Activated T-cell treated with anti-CD3 and anti-CD28 coated beads, Interleukin-2, amount 50 U/mL, for 24 hours (primary cell): ENCODE measurements at regions not wholly inside any gene's neighbourhood (a gene's known extent, or its start where the extent isn't known, plus 50 kb on each side); places are given as distances from the start of the nearest gene placed in this dataset.
"Not testable (repeated sequence)": the region's sequence is repeated elsewhere in the genome, so short reads cannot be mapped to it uniquely, and the experiment has no call there.

Experiments used
- DNase-seq: peaks from one replicate; pipeline ENCODE4 v3.0.0-alpha.2; 2020
- H3K27ac Mint-ChIP-seq: 2 replicates; pipeline ENCODE4 v1.8.0; 2020; ENCODE audit warnings: mild to moderate bottlenecking, mixed read lengths
- H3K27me3 Mint-ChIP-seq: 2 replicates; pipeline ENCODE4 v1.8.0; 2020; ENCODE audit warnings: mixed read lengths
- H3K36me3 Mint-ChIP-seq: 2 replicates; pipeline ENCODE4 v1.8.0; 2020; ENCODE audit warnings: low read depth, mixed read lengths
- H3K4me1 Mint-ChIP-seq: 2 replicates; pipeline ENCODE4 v1.8.0; 2020; ENCODE audit warnings: low read depth, mixed read lengths
- H3K4me3 Mint-ChIP-seq: 2 replicates; pipeline ENCODE4 v1.8.0; 2020; ENCODE audit warnings: mild to moderate bottlenecking, moderate library complexity, mixed read lengths
- H3K9me3 Mint-ChIP-seq: 2 replicates; pipeline ENCODE4 v1.8.0; 2020; ENCODE audit warnings: mixed read lengths

DNA sequence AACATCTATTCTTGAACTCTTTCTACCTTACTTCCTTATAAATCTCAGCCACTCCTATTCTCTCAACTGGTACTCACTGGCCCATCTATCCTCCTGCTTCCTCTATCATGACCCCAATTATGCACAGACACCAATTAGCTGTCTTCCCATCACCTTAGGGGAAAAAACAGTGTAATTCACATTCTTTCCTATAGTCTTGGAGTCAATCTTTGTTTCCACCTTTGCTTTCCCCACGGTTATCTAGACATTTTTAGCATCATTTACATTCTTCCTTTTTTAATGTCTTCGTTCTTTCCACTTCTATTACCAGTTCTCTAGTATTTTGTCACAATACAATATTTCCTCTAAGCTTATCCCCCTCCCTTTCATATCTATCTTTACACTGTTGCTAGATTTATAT is 449.4 kb downstream of the TMEM38B start:
- Mint-ChIP-seq H3K4me3 (no peak overlapping the region), H3K27ac (no peak overlapping the region), H3K36me3 (no peaks in the 10 kb centered on the region), H3K4me1 (no peaks in the 10 kb centered on the region), H3K27me3 (no peaks in the 10 kb centered on the region), H3K9me3 (peaks cover 10% of the 10 kb centered on the region)
- DNase-seq = no peak

DNA sequence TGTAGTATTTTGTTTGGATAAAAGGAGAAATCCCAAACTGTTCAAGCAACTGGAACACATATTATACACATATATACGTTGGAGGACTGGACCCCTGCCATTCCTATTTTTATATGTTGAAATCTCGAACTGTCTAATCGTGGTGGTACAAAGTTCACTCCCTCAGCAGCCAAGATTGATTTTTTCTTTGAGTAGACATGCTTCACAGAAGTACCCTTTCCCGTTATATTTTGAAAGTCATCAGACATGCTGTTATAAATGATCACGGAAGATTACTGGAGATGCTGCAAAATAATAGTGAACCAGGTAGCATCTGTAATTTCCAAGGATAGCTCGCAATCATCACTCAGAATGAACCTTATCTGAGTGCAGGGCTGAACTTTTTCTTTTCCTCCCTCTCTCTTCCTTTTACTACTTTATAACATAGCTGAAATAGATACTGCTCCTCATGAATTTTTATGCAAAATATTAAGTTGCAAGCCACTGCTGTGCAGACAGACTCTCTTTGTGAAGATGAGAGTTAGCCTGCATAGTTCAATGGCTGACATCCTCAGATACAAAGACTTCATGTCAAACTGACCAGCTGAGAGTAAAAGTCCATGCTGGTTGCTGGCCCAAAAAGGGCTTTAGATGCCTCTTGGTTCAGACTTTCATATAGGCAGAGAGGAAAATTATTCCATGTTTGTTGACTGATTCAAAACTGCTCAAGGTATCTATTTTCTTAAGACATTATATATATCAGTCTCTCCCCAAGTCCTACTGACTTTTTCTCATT is 451.9 kb downstream of the TMEM38B start:
- H3K27me3 Mint-ChIP-seq = no peaks in the 10 kb centered on the region

DNA sequence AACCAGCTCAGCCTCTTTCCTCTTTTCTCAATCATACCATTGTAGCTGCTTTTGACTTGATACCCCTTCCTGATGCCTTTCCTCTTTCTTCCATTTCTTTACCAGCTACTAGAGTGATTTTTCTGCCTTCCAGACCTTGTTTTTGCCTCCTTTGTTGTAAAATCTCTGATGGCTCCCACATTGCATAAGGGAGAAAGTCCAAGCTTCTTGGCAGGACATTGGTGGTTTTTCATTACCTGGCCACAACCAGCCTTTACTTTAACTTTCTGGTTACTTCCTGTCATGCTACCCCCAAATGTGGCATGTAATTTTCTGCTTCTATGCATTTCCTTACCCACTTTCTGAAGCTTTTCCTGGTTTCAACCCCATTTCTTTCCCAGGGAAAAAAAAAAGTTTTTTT is 452.5 kb downstream of the TMEM38B start:
- Mint-ChIP-seq H3K36me3 (no peaks in the 10 kb centered on the region), H3K27ac (no peak overlapping the region), H3K27me3 (no peaks in the 10 kb centered on the region), H3K9me3 (peaks cover 8% of the 10 kb centered on the region), H3K4me3 (no peak overlapping the region), H3K4me1 (no peaks in the 10 kb centered on the region)
- DNase-seq = no peak

More for the DNA sequence above, 451.9 kb downstream of the TMEM38B start:
- no peaks in the 10 kb centered on the region for H3K36me3 Mint-ChIP-seq
- H3K27ac Mint-ChIP-seq = no peak overlapping the region
- H3K4me1 Mint-ChIP-seq = no peaks in the 10 kb centered on the region
- H3K9me3 Mint-ChIP-seq = peaks cover 8% of the 10 kb centered on the region
- no peak for DNase-seq
- no peak overlapping the region for H3K4me3 Mint-ChIP-seq

DNA sequence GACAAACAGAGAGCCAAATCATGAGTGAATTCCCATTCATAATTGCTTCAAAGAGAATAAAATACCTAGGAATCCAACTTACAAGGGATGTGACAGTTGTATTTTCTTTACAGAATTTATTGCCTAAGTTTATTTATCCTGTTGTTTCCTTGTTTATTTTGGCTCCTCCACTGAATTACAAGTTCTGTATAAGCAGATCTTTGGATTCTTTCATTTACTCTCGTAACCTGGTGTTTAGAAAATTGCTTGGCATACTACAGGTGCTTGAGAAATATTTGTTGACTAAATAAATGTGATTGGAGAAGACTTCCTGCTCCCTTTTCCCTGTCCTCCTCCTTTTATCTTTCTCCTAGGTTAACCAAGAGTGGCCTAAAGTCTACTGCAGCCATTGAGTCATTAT is 455.6 kb downstream of the TMEM38B start:
- no peaks in the 10 kb centered on the region for H3K36me3 Mint-ChIP-seq
- DNase-seq = no peak
- H3K27me3 Mint-ChIP-seq = no peaks in the 10 kb centered on the region
- H3K4me3 Mint-ChIP-seq = no peak overlapping the region
- H3K9me3 Mint-ChIP-seq = peaks cover 2% of the 10 kb centered on the region
- H3K27ac Mint-ChIP-seq = no peak overlapping the region
- H3K4me1 Mint-ChIP-seq = no peaks in the 10 kb centered on the region

GRCh38 chr9:106156465-106156864 is 462.1 kb downstream of the TMEM38B start:
- Mint-ChIP-seq H3K4me3 (no peak overlapping the region), H3K36me3 (no peaks in the 10 kb centered on the region), H3K27ac (no peak overlapping the region), H3K9me3 (peaks cover 9% of the 10 kb centered on the region), H3K4me1 (no peaks in the 10 kb centered on the region), H3K27me3 (no peaks in the 10 kb centered on the region)
- DNase-seq = no peak

DNA sequence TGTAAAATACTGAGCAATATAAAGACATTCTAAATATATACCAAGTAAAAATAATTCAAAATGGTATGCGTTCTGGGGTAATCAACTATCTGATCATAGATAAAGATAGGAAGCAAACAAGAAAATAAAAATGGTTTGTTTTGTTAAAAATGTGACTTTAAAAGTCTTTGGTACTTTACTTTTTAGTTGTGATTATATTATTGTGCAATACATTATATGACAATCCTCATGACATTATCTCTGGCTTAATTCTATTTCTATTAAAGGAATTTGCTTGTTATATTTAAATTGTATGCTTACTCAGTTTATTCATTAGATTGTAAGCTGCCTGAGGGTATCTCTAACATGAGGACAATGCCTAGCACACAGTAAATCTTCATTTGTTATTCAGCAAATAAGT is 477.9 kb downstream of the TMEM38B start:
- DNase-seq = no peak
- H3K9me3 Mint-ChIP-seq = peaks cover 6% of the 10 kb centered on the region
- H3K4me3 Mint-ChIP-seq = no peak overlapping the region
- no peak overlapping the region for H3K27ac Mint-ChIP-seq
- no peaks in the 10 kb centered on the region for H3K27me3 Mint-ChIP-seq
- no peaks in the 10 kb centered on the region for H3K36me3 Mint-ChIP-seq
- H3K4me1 Mint-ChIP-seq = no peaks in the 10 kb centered on the region

DNA sequence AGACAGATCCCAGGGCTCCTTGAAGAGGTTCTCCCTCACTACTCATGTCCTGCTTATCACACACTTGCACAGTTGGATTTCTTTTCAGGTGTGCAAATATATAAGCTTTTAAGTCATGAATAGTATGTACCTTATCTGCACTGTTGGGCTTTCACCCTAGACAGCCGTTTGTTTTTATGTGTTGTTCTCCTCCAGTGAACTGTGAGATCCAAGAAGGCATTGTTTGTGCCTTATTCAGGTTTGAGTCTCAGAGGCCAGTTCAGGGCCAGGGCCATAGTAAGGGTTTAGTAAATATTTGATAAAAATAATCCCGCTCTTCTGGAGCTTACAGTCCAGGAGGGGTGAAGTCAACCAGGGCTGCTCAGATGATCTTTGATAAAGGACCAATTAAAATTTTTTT is 480.0 kb downstream of the TMEM38B start:
- H3K27ac Mint-ChIP-seq = no peak overlapping the region
- no peaks in the 10 kb centered on the region for H3K36me3 Mint-ChIP-seq
- no peak overlapping the region for H3K4me3 Mint-ChIP-seq
- DNase-seq = no peak
- H3K27me3 Mint-ChIP-seq = no peaks in the 10 kb centered on the region
- H3K4me1 Mint-ChIP-seq = no peaks in the 10 kb centered on the region
- H3K9me3 Mint-ChIP-seq = peaks cover 6% of the 10 kb centered on the region

DNA sequence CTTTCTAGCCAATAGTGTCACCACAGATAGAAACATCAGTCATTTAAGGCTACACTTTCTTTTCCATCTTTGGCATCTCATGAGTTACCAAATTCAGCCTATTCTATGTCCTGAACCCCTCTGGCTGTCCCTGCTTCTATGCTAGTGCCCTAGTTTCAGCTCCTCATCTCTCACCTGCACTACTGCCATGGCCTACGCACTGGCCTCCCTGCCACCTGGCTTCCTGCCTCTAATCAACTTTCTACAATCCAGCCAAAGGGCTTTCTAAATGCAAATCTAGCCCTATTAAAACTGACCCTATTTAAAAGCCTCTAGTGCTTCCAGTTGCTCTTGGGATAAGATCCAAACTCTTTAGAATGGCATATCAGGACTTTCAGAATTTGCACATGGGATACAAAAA is 482.9 kb downstream of the TMEM38B start:
- no peak overlapping the region for H3K27ac Mint-ChIP-seq
- peaks cover 3% of the 10 kb centered on the region for H3K9me3 Mint-ChIP-seq
- no peaks in the 10 kb centered on the region for H3K27me3 Mint-ChIP-seq
- H3K36me3 Mint-ChIP-seq = no peaks in the 10 kb centered on the region
- no peak overlapping the region for H3K4me3 Mint-ChIP-seq
- DNase-seq = no peak
- no peaks in the 10 kb centered on the region for H3K4me1 Mint-ChIP-seq

DNA sequence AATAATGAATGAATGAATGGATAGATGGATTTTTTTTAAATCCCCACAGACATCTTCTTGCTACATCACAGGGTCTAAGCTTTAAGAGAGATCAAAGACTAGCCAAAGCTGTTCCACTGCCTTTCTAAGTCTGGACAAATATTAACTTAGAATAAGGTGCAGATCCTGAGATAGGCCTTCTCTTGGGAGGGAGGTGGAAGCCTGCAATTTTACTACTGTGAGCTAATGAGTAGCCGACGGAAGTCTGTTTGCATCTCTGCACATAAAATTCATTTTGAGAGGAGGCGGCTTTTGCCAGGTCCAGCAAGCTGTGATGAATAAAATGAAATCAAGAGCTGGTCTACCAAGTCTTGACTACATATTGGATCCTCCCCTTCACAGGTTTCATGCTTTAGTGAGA is 484.9 kb downstream of the TMEM38B start:
- Mint-ChIP-seq H3K27me3 (no peaks in the 10 kb centered on the region), H3K36me3 (no peaks in the 10 kb centered on the region), H3K4me3 (no peak overlapping the region), H3K9me3 (no peaks in the 10 kb centered on the region), H3K4me1 (no peaks in the 10 kb centered on the region), H3K27ac (no peak overlapping the region)
- no peak for DNase-seq

- not testable (repeated sequence) for H3K27ac Mint-ChIP-seq, H3K27me3 Mint-ChIP-seq, H3K4me1 Mint-ChIP-seq, DNase-seq, H3K36me3 Mint-ChIP-seq, H3K4me3 Mint-ChIP-seq
- peaks cover 31% of the 10 kb centered on the region for H3K9me3 Mint-ChIP-seq
Measured at GRCh38 chr9:106203815-106204516, 509.6 kb downstream of the TMEM38B start.

DNA sequence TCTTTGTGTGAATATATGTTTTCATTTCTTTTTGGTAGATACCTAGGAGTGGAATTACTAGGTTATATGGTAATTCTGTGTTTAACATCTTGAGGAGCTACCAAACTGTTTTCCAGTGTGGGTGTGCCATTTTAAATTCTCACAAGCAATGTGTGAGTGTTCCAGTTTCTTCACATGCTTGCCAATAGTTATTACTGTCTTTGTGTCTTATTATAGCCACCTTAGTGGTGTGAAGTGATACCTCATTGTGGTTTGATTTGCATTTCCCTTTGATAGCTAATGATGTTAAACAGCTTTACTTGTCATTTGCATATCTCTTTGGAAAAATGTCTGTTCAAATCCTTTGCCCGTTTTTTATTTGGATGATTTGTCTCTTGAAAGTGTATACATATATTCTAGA is 513.0 kb downstream of the TMEM38B start:
- Mint-ChIP-seq H3K27ac (no peak overlapping the region), H3K9me3 (peaks cover 26% of the 10 kb centered on the region), H3K4me3 (no peak overlapping the region), H3K27me3 (no peaks in the 10 kb centered on the region), H3K36me3 (no peaks in the 10 kb centered on the region), H3K4me1 (no peaks in the 10 kb centered on the region)
- DNase-seq = no peak

GRCh38 chr9:106218427-106218826 is 524.1 kb downstream of the TMEM38B start:
- H3K9me3 Mint-ChIP-seq = peaks cover 11% of the 10 kb centered on the region
- no peak overlapping the region for H3K4me3 Mint-ChIP-seq
- H3K4me1 Mint-ChIP-seq = no peaks in the 10 kb centered on the region
- H3K27ac Mint-ChIP-seq = no peak overlapping the region
- H3K36me3 Mint-ChIP-seq = no peaks in the 10 kb centered on the region
- no peak for DNase-seq
- H3K27me3 Mint-ChIP-seq = no peaks in the 10 kb centered on the region

GRCh38 chr9:106218854-106219253 is 524.5 kb downstream of the TMEM38B start:
- Mint-ChIP-seq H3K36me3 (no peaks in the 10 kb centered on the region), H3K9me3 (peaks cover 9% of the 10 kb centered on the region), H3K4me1 (no peaks in the 10 kb centered on the region), H3K27ac (no peak overlapping the region), H3K4me3 (no peak overlapping the region), H3K27me3 (no peaks in the 10 kb centered on the region)
- no peak for DNase-seq

DNA sequence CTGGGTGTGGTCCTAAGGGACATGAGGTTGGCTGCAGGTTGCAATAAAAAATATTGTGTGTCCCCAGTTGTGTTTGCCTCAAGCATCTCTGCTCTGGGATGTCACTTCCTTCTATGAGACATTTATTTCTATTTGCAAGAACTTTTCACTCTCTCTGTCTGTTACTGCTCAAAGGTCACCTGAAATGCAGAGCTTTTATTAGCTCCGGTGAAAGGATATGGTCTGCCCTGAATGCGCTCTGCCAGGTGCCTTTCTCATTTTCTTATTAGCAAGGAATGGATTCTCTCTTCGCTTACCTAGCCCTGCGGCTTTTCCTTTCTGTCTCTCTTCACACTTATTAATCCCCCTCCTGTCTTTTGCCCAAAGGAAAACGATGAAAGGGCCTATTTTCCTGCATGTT is 526.1 kb downstream of the TMEM38B start:
- Mint-ChIP-seq H3K27me3 (no peaks in the 10 kb centered on the region), H3K36me3 (no peaks in the 10 kb centered on the region), H3K4me1 (no peaks in the 10 kb centered on the region), H3K4me3 (no peak overlapping the region), H3K9me3 (peaks cover 15% of the 10 kb centered on the region), H3K27ac (no peak overlapping the region)
- no peak for DNase-seq

GRCh38 chr9:106228861-106229260 is 534.5 kb downstream of the TMEM38B start:
- DNase-seq = no peak
- Mint-ChIP-seq H3K27ac (no peak overlapping the region), H3K9me3 (peaks cover 22% of the 10 kb centered on the region), H3K4me1 (no peaks in the 10 kb centered on the region), H3K27me3 (no peaks in the 10 kb centered on the region), H3K4me3 (no peak overlapping the region), H3K36me3 (no peaks in the 10 kb centered on the region)
